Ecto neural progenitor cell (in vitro differentiated cells): ENCODE measurements at regions not wholly inside any gene's neighbourhood (a gene's known extent, or its start where the extent isn't known, plus 50 kb on each side); places are given as distances from the start of the nearest gene placed in this dataset.
"Not testable (repeated sequence)": the region's sequence is repeated elsewhere in the genome, so short reads cannot be mapped to it uniquely, and the experiment has no call there.

ENCODE experiments used
- DNase-seq: peaks from one replicate; pipeline ENCODE4 v3.0.0-alpha.2; 2018; ENCODE audit warnings: low spot score

DNA sequence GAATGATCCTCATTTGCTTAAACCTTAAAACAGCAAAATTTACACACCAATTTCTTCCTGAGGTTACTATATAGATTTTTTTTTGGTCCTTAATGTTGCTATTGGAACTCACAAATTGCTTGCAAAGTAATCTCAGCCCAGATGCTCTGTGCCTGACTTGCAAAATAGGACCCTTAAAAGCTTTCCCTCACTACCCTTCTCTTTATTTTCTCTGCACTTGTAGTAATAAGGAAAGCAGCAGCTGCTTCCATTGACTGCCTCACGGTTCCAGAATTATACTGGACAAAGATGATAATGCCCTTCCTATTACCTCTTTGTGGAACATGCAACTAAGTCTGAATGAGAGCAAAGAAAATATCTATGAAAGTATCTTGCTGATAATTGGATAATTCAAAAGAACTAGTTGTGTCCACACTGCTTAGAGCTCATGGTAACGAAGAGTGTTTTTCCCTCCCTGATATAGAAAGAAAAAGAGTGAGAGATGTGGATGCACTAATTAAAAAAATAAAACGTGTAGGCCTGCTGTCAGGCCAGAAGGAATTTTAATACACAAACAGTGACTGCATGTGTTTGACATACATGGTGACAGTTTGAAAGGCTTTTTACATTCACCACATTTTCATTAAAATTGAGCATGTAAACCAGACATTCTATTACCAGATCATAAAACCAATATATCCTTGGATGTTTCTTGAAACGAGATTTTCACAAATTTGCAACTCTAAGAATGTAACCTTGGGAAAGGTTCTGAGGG lies 783.1 kb downstream of the GBE1 start:
- DNase-seq: no peak

GRCh38 chr3:80970292-80970691 lies 791.2 kb downstream of the GBE1 start:
- no peak for DNase-seq

GRCh38 chr3:80929576-80929975 lies 831.9 kb downstream of the GBE1 start:
- no peak for DNase-seq

GRCh38 chr3:80914854-80915253 lies 846.6 kb downstream of the GBE1 start:
- no peak for DNase-seq

DNA sequence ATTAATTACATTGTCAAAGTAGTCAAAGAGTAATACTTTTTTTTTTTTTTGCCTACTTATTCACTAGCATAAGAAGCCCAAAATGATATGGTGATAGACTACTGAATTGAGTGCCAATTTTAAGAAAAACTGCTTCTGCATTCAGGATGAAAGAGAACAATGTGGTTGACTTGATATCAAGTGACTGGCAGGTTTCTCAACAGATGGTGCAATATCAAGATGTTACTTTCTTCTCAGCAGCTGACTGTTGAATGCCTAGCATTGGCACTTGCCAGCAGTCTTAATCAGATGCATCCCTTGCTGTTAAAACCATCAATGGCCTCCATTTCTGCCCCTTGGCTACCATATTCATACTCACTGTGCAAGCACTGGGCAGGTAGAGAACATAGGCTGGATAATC lies 863.2 kb downstream of the GBE1 start:
- no peak for DNase-seq

- not testable (repeated sequence) for DNase-seq
Observed at GRCh38 chr3:80897005-80897404, 864.4 kb downstream of the GBE1 start.

DNA sequence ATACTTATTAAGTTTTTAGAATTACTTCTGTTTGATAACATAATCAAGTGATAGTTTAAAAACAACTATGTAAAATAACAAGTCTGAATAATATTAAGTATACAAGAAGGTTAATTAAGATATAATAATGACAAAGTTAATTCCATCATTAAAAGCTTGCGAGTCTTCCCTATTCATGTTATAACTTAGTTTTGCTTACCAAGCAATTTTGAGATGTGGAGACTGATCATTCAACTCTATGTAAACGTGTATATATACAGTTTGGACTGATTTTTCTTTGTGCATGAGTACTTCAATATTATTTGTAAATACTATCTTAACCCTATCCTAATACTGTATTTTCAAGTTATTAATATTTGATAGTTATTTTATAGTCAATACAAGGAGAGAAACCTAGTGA lies 870.9 kb downstream of the GBE1 start:
- no peak for DNase-seq

DNA sequence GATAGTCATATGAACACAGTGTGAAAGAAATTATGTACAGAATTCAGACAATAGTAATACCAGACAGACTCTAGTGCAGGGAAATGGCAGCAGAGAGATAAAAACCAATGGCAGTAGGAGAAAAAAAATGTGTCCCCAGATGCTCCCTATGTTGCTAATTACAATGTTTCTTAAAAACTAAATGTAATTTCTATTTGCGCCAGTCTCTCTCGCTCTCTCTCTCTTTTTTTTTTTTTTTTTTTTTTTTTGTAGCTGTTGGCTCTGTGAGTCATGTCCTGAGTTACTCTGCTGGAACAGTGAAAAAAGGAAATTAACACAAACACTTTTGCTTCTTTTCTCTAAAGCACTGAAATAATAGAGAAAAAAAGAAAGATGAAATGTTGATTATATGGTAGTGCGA lies 871.9 kb downstream of the GBE1 start:
- DNase-seq: no peak

- DNase-seq: no peak
Observed at GRCh38 chr3:80870476-80871041, 890.9 kb downstream of the GBE1 start.

DNA sequence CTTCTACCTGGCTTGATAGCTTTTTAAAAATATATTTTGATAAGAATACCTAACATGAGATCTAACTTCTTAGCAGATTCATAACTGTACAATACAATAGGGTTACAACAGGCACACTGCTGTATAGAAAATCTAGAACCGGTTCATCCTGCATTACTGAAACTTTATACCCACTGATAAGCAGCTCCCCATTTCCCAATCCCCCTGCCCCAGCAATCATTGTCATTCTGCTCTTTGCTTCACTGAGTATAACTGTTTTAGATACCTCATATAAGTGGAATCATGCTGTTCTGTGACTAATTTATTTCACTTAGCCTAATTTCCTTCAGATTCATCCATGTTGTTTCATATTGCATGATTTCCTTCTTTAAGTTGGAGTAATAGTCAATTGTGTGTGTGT lies 906.0 kb downstream of the GBE1 start:
- DNase-seq: no peak

GRCh38 chr3:80836395-80836794 lies 925.0 kb downstream of the GBE1 start:
- no peak for DNase-seq

DNA sequence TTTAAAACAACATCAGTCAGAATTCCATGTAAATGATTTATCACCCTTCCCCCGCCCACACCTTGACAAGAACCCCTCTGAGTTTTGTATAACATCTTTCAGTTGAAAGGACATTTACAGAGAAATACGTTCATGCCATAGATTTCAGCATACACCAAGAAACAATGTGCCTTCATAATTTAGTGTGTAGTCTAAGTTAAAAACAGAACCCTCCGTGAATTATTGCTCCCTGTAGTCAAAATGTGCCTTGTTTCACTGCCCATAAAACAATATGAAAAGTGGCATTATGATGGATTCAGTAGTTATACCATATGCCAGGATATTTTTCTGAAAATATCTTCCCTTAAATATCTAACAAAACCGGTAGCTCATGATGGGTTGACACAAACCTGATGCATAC lies 953.9 kb downstream of the GBE1 start:
- DNase-seq: no peak

- DNase-seq: no peak
Observed at GRCh38 chr3:80806673-80807072, 954.8 kb downstream of the GBE1 start.

- DNase-seq: no peak
Observed at GRCh38 chr3:80788914-80789313, 972.5 kb downstream of the GBE1 start.

GRCh38 chr3:80785875-80786274 lies 975.6 kb downstream of the GBE1 start:
- no peak for DNase-seq

DNA sequence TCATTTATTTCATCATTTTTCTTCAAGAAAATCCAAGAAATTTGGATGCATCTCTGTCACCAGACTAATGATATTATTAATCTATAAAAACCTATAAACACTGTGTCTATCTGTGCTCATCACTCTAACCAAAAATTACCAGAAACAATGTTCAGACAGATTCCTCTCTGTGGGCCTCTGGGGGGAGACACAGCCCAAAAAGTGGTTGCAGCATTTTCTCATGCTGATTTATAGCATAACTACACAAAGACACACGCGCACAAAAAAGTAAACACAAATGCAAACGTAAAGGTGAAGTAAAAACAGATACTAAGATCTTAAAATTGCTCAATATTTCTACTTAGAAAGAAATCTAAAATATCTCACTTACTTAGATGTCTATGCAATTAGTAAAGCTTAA lies 976.0 kb downstream of the GBE1 start:
- DNase-seq: no peak

DNA sequence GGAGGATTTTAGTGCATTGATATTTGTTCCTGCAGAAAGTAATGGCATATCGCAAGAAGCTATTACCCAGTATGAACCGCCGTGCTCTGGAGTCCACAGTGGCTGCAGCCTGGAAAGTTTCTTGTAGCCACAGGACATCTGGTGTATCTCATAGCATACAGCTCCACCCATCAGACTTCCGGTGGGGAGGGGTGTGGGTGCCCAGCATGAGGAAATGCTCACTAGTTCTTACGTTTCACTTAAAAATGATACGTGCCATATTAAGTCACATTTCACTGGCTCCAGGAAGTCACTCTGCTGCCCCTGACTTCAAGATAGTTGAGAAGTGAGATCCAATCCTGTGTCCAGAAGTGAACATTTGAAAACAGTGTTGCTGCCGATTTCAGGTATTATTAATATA lies 990.4 kb downstream of the GBE1 start:
- no peak for DNase-seq

DNA sequence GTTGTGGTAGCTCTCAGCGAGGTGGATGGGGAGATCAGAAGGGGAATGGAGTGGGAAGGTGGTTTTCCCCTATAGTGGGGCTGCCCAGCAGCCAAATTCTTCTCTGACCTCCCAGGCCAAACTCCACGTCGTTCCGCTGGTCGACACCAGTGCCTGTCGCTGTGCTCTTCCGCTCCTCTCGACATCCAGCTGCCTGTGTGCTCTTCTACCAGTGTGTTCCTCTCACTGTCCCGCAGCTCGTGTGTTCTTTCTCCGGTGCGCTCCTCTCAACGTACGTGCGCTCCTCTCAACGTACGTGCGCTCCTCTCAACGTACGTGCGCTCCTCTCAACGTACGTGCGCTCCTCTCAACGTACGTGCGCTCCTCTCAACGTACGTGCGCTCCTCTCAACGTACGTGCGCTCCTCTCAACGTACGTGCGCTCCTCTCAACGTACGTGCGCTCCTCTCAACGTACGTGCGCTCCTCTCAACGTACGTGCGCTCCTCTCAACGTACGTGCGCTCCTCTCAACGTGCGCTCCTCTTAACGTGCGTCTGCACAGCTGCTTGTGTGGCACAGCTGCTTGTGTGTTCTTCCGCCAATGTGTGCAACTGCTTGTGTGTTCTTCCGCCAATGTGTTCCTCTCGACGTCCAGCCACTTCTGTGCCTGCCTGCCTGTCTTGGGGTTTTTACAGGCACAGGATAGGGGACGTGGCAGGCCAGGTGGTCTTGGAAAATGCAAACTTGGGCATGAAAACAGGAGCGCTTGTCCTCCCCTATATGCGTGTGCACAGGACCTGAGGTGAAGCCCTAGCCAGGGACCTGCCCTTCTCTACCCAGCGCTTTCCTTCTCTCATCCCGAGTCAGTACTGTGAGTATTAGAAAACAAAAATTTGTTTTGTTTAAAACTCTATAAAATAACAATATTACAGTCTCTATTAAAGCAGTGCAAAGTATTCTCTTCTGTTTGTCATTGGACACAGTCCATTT lies 991.1 kb downstream of the GBE1 start:
- no peak for DNase-seq

GRCh38 chr3:80769683-80770082 lies 991.8 kb downstream of the GBE1 start:
- DNase-seq: no peak

GRCh38 chr3:80767604-80768003 lies 993.8 kb downstream of the GBE1 start:
- no peak for DNase-seq

GRCh38 chr3:80754969-80755368 lies 987.2 kb upstream of the ROBO1 start:
- no peak for DNase-seq

- no peak for DNase-seq
Observed at GRCh38 chr3:80753021-80753420, 985.2 kb upstream of the ROBO1 start.

GRCh38 chr3:80750637-80751036 lies 982.8 kb upstream of the ROBO1 start:
- no peak for DNase-seq
